ENCODE measurements at regions not wholly inside any gene's neighbourhood (a gene's known extent, or its start where the extent isn't known, plus 50 kb on each side); places are given as distances from the start of the nearest gene placed in this dataset.

GRCh38 chr2:226142463-226142862 is 657.2 kb downstream of the IRS1 start:
- no peak for DNase-seq

DNA sequence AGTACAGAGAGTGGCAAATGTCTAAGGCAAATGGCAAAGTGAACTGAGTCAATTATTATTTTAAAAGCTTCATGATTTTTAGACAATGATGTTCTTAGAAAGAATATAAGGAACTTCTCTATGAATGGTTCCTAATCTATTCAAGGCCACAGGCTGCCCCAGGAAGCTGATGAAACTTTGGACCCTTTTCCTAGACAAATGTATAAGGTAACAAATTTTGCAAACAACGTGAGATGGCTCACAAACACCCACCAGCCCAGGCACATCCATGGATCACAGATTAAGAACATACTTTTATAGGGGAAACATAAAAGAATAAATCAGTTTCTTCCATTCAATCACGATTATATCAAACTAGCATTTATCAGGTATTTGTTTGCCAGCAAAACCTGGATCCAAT is 659.0 kb downstream of the IRS1 start:
- DNase-seq: no peak

DNA sequence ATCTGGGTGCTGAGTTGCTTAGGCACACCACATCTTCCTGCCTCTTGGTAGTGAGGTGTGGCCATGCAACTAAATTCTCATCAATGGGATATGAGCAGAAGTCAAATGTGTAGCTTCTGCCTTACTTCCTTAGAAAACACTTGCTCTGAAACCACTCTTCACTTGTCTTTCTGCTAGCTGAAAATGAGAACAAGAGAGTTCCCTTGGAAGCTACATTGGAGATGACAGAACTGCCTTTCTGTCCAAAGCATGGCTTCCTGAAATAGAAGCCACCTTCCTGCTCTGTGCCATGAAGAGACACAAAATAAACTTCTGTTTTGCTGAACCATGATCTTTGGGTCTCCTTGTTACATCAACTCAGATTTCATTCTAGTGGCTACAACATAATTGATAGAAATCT is 659.9 kb downstream of the IRS1 start:
- no peak for DNase-seq

DNA sequence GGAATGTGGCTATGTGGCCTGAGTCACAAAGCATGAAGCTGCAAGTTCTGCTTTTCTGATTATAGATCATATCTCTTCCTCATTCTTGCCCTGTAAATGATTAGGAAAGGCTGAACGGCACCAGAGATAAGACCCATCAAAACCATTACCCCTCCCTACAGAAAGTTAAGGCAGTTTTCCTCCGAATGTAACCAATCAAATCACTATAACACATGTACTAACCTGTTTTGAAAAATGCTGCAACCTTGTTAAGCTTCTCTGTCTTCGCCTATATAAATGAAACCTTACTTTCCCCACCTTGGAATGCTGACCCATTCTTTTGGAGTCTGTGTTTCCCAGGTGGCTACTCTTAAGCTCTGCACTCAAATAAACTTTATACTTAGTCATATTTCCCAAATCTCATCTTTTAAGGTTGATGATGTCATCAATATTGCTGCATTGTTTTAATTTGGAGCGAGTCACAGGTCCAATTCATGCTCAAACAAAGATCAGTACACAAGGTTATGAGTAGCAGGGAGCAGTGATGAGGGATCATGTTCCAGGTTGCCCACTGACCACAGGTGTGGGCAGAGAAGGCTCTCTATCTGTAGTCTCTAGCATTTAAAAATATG is 662.3 kb downstream of the IRS1 start:
- no peak for DNase-seq

DNA sequence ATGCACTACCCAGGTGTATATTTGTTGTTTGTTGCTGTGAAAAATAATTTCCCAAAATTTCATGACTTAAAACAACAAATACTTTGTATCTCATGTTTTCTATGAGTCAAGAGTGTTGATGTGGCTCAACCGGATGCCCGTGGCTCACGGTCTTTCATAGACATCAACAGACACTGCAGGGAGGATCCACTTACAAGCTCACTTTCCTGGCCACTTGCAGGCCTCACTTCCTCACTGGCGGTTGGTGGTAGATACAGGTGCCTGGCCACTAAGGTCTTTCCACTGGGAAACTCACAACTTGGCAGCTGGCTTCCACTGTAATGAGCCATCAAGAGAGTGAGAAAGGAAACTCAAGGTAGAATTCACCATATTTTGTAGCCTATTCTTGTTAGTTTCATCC is 662.9 kb downstream of the IRS1 start:
- DNase-seq: no peak

DNA sequence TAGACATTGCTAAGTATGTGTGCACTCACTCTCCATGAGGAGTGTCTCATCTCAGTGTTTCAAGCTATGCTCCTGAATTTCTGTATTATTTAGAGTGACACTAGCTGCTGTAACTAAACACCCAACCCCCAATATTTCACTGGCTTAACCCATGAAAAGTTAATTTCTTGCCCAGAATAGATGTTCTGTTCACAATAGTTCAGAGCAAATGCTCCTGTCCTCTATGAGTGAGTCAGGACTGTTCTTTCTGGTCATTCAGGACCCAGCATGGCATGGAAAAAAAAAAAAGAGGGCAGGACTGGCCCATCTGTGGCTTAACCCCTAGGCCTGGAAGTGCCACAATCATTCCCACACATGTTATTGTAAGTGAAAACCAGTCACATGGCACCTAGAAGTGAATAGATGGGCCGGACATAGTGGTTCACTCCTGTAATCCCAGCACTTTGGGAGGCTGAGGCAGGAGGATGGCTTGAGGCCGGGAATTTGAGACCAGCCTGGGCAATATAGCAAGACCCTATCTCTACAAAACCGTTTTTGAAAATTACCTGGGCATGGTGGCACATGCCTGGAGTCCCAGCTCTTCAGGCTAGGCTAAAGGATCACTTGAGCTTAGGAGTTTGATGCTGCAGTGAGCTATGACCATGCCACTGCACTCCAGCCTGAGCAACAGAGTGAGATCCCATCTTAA is 663.6 kb downstream of the IRS1 start:
- DNase-seq: no peak

GRCh38 chr2:226132323-226133215 is 667.1 kb downstream of the IRS1 start:
- DNase-seq: no peak

DNA sequence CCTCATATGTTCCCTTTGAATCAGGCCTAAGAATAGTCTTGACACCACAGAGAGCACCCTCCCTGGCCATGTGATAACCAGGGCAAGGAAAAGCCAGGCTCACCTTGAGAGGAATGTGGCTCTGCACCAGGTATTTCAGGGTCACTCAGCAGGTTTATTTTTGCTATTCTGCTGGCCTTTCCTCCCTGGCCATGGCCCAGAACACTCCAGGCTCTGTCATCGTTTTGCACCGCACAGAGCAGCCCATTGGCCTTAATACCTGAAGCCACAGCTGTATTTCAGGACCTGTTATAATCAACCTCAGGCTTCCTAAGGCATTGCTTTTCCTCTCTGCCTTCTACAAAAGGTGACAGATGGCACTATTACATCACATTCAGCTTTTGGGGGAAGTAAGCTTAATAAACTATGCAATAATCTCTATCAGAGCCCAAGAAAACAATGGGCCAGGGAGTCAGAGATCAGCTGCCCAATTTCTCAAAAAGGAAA is 668.3 kb downstream of the IRS1 start:
- DNase-seq: no peak

- no peak for DNase-seq
Observed at GRCh38 chr2:226130192-226130591, 669.4 kb downstream of the IRS1 start.

GRCh38 chr2:226127682-226128081 is 671.9 kb downstream of the IRS1 start:
- no peak for DNase-seq

- DNase-seq: no peak
Observed at GRCh38 chr2:226126104-226126503, 673.5 kb downstream of the IRS1 start.

DNA sequence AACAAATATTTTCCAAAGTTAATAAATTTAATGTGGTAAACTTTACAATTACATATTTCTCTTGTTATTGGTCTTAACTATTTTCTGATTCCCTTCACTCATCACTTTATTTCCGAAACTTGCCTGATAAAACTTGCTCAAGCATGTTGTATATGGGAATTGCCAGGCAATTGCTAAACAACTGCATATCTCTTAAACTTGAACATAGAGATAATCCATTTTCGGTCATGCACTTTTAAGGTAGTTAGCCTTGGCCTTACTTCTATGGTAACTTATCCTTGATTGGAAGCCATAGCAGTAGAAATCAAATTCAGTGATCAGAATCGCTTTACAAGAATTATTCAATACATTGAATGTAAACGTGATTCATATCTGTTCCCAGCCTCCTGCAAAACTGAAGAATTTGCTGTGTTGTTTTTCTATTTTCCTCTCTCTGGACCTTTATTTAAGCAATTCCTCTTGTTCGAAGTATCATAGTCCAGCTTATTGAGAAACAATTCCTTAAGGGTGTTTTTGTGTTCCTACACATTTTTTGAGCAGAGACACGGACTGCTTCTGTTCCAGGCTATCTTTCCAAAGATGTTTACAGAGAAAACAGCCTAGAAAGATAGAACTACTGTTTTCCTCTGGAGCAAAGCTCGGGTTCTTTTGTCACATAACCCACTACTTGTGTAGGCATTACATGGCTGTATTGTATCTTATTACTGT is 674.3 kb downstream of the IRS1 start:
- DNase-seq: no peak

GRCh38 chr2:226124548-226125011 is 675.0 kb downstream of the IRS1 start:
- no peak for DNase-seq

DNA sequence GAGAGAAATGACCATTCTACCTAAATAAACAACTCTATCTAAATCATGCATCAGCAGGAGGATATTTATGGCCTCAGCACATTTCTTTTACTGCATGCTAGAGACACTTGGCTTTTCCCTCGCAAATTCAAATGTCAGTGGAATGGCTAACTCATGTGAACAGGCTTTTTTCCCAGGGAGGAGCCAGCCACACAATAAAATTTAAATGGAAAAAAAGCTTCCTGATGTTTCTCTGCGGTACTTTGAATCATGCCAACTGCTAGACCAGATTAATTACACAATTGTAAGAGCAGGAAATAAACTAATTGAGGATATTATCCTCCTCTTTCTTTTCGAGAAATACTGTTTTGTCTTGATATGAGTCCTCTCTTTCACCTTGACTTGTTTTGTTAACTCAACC is 676.3 kb downstream of the IRS1 start:
- no peak for DNase-seq

DNA sequence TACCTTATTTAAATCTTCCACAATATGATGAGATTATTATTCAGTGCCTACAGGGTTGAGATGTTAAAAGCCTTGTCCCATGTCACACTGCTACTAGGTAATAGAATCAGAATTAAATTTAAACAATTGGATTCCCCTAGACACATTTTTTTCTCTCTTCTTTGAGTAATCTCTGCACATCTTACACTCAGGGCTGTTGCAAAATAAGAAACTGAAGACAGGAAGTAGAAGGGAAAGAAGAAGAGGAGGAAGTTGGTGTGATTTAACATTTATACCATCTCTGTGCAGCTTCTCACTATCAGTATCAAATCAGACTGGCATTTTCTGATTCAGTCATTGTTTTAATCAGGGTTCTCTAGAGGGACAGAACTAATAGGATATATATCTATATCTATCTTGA is 677.6 kb downstream of the IRS1 start:
- DNase-seq: no peak

DNA sequence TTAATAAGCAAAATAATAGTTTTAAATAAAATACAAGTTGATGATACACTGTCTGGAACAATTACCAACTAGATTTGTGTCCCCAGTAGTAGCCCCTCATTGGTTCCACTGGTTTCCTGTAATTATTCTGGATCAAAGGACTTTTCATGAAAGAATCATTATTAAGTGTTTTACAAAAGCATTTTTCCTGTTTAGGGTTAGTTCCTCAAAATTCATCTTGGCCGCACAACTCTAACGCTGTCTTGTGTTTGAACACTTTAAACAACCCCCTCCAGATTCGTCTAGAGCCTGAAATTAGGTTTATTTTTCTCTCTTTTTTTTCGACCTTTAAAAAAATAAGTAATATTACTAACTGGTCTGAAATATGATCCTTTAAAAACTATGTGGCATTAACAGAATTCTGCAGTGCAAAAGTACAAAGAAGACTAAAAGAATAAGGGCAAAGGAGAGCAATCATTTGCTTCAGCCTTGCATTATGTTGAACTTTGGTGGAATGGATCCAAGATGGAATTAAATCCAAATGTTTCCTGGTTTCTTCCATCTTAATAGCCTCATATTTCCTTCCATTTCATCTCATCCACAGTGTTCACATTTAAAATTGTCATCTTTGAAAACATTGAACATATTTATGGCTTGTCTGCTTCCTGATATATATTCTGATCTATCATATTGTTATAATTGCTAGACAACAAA is 678.4 kb downstream of the IRS1 start:
- no peak for DNase-seq

GRCh38 chr2:226118471-226119429 is 680.9 kb downstream of the IRS1 start:
- peak; percentile 1 for DNase-seq

DNA sequence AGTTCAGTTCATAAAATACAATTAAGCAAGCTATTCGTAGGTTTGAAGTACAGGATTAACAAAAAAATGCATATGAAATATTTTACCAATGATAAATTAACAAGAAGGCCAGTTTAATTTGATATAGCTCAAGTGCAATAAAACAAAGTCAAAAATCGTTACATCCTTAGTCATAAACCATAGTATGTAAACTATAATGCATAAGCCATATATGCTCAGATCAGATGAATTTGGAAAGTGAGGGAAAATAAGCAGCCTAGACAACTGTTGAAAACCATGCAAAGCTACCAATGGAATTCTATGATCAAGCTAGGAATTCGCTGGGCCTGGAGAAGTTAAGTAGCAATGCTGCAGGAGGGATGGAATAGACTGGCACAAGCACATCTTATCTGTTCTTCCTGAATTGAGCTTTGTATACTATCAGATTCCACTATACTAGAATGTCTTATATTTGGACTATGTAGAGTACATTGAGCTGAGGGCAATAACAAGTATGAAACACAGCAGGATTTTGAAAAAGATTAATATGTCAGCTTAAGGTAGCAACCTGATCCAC is 682.0 kb downstream of the IRS1 start:
- DNase-seq: no peak

- DNase-seq: no peak
Observed at GRCh38 chr2:226116346-226116745, 683.3 kb downstream of the IRS1 start.

- no peak for DNase-seq
Observed at GRCh38 chr2:226115832-226116200, 683.8 kb downstream of the IRS1 start.
